ENCODE measurements at regions not wholly inside any gene's neighbourhood (a gene's known extent, or its start where the extent isn't known, plus 50 kb on each side); places are given as distances from the start of the nearest gene placed in this dataset.
"Not testable (repeated sequence)": the region's sequence is repeated elsewhere in the genome, so short reads cannot be mapped to it uniquely, and the experiment has no call there.

- not testable (repeated sequence) for TF ChIP-seq POLR2AphosphoS5 (IDR thresholded peaks at IDR 0.05; ENCODE audit: borderline replicate concordance, low read depth, low read length); EZH2 (IDR thresholded peaks at IDR 0.05); FOXP2 (optimal IDR thresholded peaks at IDR 0.05; ENCODE audit: control extremely low read depth, extremely low read length, insufficient read depth)
Observed at GRCh38 chr3:135658451-135658850, 307.1 kb upstream of the PPP2R3A start.

Measured in SK-N-MC (cell line).